ENCODE measurements at regions not wholly inside any gene's neighbourhood (a gene's known extent, or its start where the extent isn't known, plus 50 kb on each side); places are given as distances from the start of the nearest gene placed in this dataset.
"Not testable (repeated sequence)": the region's sequence is repeated elsewhere in the genome, so short reads cannot be mapped to it uniquely, and the experiment has no call there.

- no peak for DNase-seq (ENCODE audit: low read depth)
These were observed 191.8 kb downstream of the TMEM200A start for GRCh38 chr6:130557481-130558112.

DNA sequence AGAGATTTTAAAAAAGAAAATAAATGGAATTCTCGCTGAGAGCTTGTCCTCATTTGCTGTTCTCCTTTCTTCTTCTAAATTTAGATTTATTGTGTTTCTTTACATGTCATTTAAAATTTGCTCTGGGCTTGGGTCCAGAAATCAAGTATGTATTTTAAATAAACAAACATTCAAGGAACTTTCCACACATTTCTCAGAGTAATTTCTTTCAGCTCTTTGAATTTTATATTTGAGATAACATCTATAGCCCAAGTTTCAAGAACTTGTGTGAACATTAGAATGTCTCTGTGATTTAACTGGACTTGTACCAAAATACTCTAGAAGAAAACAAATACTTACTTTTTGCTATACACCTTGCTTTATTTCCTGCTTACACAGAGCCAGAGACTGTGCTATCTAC, 192.3 kb downstream of the TMEM200A start:
- DNase-seq (ENCODE audit: low read depth): no peak

- no peak for DNase-seq (ENCODE audit: low read depth)
These were observed 193.3 kb downstream of the TMEM200A start for GRCh38 chr6:130559166-130559565.

DNA sequence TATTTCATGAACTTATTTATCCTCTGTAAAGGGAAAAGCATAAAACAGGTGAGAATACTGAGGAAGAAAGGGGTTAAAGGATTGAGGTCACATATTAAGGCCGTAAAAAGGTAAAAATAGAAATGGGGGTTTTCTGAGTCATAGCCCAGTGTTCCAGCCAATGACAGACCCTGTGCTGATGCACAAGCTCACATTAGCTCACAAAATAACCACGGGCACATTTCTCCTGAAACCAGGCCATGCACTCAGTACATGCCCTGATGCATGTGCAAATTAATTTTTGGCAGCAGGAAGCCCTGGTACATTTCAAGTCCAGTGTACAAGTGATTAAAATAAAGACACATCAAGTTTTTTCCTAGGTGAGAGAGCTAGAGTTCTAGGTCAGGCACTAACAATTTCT, 194.4 kb downstream of the TMEM200A start:
- DNase-seq (ENCODE audit: low read depth): no peak

GRCh38 chr6:130561159-130561558, 195.3 kb downstream of the TMEM200A start:
- DNase-seq (ENCODE audit: low read depth): not testable (repeated sequence)

DNA sequence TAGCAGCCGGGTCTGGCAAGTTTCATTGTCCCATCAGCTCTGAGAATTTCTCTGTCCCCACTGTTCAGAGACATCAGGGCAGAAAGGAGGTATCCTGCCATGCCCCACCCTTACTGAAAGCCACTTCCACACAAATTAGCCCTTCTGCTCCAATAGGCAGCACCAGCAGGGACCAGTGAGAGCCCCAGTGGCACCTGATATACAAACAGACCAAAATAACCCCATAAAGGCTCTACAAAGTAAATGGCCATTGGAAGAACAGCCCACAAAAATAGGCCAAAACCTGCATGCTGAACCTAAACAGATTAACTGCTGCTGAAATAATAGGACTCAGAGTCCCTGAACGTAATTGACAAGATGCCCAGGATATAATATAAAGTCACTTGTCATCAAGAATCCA, 199.9 kb downstream of the TMEM200A start:
- DNase-seq (ENCODE audit: low read depth): no peak

DNA sequence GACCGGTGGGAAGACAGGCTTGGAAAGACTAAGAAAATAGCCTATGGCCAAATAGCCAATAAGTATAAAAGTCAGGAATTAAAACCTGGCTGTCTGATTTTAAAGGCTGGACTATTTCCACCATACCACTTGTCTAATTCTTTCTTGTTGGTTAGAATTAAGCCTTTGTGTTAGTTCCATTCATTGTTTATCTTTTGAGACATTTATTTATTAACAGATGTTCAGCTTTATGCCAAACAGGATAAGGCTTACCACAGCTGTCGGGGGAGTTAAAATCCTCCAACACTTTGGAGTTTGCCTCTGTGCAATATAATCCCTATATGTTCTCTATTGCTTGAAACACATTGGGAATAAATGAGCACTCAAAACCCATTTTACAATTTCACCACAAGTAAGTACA, 208.3 kb downstream of the TMEM200A start:
- no peak for DNase-seq (ENCODE audit: low read depth)

DNA sequence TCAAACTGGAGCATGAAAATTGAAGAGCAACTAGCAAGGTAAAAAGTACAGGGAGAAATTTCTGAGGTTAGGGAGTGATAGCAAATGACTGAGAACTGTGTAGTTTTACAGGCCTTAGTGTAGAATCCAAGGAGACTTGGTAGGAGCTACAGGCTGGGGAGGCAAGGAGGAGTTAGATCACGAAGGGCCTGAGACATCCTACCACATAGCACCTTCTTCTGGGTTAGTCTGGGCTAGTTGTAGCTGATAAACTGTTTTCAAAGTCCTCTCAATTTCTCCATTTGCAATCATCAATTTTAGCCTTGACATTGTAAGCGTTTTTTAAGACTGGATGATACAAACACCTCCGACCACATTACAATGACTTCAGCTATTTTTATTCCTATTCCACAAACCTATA, 209.7 kb downstream of the TMEM200A start:
- no peak for DNase-seq (ENCODE audit: low read depth)

DNA sequence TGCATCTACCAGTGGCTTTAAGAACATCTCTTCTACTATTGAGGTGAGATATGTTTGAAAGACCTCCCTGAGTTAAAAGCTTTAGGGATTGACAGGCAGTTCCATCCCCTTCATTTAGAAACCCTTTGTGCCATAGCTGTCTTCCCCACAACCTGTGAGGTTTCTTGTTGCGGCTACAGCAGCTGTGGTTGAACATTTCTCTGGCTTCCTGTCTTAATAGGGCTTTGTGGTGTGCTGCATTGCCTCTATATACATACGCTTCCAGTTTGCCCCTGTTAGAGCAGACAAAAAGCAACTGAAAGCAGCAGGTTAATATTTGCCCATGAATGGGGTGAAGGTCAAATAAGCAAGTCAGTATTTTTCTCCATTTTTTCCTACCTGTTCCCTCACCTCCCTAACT, 210.2 kb downstream of the TMEM200A start:
- DNase-seq (ENCODE audit: low read depth): peak; percentile 17

- no peak for DNase-seq (ENCODE audit: low read depth)
These were observed 211.5 kb downstream of the TMEM200A start for GRCh38 chr6:130577178-130577919.

DNA sequence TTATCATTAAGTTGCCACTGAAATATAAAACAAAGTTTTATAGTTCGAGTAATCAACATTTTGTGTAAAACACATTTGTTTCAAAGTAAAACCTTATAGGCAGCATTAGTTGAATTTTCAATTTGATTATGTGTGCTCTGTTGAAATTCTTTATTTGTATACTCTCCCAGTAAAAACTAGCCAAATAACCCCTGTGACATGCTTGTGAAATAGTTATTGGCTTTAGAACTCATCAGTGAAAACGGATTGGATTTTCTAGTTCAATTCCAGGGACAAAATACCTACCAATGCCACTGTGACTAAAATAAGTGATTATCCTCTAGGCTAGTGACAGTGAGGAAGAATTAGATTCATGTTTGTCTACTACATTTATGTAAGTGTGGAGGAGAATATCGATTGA, 212.9 kb downstream of the TMEM200A start:
- no peak for DNase-seq (ENCODE audit: low read depth)

- no peak for DNase-seq (ENCODE audit: low read depth)
These were observed 217.5 kb downstream of the TMEM200A start for GRCh38 chr6:130583268-130583667.

DNA sequence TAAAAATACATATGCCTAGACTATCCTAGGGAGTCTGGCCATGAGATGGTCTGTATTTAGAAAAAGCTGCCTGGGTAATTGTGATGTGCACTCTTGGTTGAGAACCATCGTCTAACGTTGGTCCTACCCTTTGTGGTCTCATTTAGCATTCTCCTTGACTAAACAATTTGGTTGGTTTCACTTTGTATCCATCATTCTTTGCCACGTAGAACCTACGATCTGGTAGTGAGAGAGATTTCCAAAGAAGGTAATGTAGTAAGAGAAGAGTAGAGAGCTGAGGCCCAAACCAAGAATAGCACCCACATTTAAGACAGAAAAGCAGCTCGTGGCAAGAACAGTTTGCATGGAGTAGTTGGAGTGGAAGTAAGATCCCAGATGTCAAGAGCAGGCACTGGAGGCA, 219.8 kb downstream of the TMEM200A start:
- DNase-seq (ENCODE audit: low read depth): no peak

DNA sequence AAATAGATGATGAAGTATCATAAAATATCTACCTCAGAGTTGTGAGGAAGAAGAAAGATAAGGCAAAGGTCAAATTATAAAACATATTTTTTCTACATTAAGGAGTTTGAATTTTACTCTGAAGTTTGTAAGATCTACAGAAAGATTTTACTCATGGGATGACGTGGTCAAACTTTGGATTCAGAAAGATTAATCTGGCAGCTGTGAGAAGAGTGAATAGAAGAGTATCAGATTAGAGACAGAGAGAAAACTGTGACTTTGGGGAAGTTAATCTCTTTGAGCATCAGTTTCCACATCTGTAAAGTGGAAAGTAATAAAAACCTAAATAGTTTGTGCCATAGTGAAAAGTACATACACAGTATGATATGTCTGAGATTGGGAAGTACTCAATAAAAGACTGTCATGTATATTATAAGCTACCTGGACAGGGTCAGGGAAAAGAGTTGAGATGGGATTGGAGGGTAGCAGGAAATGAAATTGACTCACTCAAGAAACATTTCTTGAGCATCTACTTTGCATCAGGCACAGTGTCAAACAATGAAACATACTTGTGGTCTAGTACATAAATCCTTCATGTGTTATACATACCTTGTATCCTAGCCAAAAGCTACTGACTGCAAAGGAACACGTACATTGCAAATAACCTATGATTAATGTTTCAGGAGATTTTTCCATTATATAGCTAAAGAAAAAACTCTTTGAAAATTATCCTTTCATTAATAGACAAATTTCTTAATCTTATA, 222.1 kb downstream of the TMEM200A start:
- no peak for DNase-seq (ENCODE audit: low read depth)

DNA sequence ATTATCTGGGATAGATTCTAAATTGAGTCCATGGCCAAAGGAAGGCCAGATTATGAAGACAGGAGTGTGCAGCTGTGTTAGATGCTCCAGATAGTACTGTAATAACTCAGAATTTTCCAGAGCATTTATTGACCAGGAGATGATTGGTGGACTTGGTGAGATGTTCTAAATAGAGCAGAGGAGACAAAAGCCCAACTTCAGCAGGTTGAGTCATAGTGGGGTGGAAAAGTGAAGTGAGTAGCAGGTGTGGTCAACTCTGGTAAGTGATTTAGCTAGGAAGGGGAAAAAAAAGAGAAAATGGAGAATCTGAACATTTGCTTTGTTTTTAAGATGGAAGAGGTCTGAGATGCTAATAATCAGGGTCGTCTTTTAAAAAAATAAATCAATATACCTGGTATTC, 227.4 kb downstream of the TMEM200A start:
- DNase-seq (ENCODE audit: low read depth): no peak

GRCh38 chr6:130593948-130594347, 228.1 kb downstream of the TMEM200A start:
- no peak for DNase-seq (ENCODE audit: low read depth)

- DNase-seq (ENCODE audit: low read depth): no peak
These were observed 228.9 kb upstream of the SMLR1 start for GRCh38 chr6:130598021-130598989.

DNA sequence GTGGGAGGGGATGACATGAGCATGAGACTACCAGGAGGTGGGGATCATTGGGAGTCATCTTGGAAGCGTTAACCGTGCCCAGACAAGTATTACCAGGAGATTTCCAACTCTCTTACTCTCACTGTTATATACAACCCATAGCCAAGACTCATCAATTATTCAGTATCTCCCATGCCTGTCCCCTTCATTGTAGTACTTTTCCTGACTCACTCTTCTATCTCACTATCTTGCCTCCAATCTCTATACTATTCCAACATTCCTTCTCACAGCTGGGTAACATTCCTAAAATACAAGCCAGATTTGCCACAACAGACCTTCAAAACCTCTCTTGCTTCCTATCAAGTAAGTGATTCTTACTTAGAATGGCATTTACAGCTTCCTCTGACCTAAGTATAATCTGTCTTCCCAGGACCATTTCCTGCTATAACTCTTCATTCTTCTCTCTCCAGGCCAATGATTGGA, 226.3 kb upstream of the SMLR1 start:
- DNase-seq (ENCODE audit: low read depth): no peak

DNA sequence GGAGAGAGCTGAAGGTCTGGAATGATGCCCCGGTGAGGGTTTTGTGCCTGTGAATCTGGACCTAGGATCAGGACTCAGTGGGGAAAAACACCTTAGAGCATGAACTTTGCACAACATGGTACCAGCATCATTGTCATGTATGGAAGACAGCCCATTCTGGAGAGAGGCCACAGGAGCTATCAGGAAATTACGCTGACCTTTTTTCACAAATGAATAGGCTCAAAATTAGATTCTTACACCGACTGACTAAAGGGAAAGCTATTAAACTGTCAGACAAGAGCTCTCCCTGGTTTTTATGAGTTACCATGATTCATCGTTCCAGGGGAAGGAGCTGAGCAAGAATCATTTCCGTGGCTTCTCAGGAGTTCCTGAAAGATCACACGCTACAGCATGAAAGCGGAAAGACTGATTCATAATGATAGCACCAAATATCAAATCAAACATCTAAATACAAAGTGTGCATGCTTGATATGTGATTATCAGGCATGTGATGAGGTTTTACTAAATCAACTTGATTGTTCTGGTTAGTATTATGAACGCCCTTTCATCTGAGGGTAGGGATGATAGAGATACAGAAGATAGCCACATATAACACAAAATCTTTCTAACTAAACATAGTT, 224.9 kb upstream of the SMLR1 start:
- no peak for DNase-seq (ENCODE audit: low read depth)

DNA sequence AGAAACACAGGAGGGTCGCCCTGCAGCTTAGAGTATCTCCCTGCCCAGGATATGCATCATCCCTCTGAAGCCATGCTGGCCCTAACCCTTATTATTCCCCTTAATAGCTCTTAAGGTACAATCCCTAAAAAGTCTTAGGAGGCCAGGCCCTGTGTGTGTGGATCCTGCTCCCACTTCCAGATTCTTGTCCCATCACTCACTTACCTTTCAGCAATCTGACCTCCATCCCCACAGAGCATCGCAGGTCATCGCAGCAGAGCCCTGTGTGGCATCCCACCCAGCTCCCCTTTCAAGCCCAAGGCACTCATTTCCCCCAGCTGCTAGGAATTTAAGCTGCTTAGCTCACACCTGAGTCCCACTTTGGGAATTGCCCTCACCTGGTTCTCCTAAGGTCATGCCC, 223.8 kb upstream of the SMLR1 start:
- no peak for DNase-seq (ENCODE audit: low read depth)

DNA sequence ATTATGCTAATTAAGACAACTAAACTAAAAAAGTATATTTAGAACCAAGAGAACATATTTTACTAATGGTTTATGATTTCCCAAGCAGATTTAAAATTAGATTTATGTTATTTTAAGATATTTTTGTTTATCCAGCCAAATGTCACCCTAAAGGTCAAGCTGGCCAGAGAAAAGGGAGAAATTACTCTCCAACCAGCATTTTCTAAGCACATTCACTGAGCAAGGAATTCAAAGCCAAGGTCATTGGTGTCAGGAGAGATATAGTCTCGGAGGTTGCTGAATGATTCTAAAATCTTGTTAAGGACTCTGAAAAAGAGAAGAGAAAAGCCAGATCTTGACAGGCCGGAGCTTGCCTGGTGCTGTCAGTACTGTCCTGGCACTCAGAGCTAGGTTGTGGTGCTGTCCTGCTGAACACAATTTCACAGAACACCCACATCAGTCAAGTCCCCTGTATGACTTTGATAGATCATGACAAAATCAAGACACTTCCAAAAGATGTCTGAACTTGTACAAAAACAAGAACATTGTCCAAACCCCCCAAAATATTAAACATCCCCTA, 222.3 kb upstream of the SMLR1 start:
- DNase-seq (ENCODE audit: low read depth): no peak
